GM18508 (cell line): ENCODE measurements at regions not wholly inside any gene's neighbourhood (a gene's known extent, or its start where the extent isn't known, plus 50 kb on each side); places are given as distances from the start of the nearest gene placed in this dataset.

Experiments
- ATAC-seq: cut with Tn5 transposase; IDR thresholded peaks from one replicate; pipeline ENCODE4 v1.9.1; 2021; ENCODE audit warnings: moderate number of reproducible peaks; ENCODE audit not compliant: insufficient read depth, unreplicated experiment

DNA sequence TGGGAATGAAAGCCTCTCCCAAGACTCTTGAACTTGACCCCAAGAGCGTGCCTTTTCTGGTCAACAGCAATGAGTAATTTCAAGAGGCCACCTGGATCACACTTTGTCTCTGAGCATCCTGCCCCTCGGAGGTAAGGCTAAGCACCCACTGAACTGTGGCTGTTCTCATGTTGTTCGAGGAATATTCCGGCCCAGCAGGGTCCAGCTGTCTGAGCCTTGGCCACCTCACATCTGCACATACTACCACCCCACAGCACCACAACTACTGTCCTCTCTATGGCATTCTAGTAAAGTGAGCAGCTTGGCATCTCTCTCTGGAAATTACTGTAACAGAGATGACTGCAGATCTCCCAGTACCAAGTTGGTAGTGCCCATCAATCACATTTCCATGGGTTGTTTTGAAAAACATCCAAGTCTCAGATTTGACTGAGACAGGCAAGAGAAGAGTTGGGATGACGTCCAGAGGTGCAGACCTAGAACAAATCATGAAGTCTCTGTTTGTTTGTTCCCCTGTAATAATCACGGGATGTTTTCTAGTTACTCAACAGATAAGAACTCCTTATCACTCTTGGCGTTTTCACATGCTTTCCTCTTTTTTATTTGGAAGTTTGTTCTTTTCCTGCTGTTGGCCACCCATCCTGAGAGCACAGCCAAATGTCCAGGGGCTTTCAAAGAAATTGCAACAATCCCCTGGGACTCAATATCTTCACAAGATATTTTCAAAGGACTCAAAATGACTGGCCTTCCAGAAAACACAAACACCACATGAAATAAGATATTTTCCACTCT lies 336.0 kb upstream of the TNP1 start:
- ATAC-seq, result no peak

- ATAC-seq, result no peak
These were observed 335.2 kb upstream of the TNP1 start for GRCh38 chr2:217195016-217195415.

GRCh38 chr2:217193431-217194340 lies 333.8 kb upstream of the TNP1 start:
- ATAC-seq, result no peak

DNA sequence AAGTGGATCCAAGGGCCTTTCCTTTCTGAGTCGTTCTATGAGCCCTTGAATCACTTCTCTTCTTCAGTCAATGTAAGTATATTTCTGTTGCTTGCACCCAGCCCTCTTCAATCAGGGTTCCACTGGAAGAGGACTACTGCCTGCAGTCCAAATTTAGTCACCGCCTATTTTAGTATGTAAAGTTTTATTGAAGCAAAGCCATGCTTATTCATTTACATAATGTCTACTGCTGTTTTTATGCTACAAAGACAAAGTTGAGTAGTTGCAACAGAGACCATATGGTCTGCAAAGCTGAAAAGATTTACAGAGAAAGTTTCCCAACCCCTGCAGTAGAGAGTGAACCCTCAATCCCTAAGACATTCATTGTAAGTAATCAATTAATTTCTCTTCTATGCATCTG lies 332.5 kb upstream of the TNP1 start:
- ATAC-seq, result no peak

GRCh38 chr2:217189747-217190146 lies 329.9 kb upstream of the TNP1 start:
- ATAC-seq, result no peak

DNA sequence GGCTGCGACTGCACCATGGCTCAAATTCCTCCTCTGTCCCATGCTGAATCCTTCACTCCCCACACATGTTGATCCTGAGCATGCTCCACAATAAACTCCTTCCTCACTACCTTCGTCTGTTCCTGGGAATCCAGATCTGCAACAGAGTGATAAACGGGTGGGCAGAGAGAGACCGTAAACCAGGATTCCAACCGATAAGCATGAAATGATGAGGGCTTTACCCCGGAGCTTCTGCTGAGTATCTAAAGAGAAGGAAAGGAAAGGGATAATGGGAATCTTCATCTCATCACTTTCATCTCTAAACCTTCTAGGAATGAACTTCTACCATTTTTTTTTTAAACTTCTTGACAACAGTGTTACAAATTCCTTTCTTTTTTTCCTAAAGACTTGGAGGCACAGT lies 329.3 kb upstream of the TNP1 start:
- ATAC-seq, result no peak

DNA sequence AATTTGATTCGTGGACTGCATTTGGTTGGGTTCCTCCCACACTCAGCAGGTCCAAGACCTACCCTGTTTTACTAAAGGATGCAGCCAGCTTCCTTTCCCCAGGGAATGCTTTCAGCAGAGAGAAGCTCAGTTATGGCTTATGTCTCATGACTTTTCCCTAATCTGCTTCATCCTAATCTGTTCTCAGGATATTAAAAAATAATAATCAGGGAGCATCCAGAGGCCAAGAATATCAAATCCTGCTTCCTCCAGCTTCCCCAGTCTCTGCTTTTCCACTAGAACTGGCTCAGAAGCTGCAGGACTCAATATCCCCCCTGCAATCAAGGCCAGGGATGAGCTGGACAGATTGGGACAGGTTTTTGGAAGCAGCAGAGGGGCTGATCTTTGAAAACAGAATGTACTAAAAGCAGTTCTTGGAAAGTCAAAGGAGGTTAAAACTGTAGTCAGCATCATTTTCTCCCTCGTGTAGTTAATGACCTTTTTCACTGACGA lies 326.9 kb upstream of the TNP1 start:
- no peak for ATAC-seq

DNA sequence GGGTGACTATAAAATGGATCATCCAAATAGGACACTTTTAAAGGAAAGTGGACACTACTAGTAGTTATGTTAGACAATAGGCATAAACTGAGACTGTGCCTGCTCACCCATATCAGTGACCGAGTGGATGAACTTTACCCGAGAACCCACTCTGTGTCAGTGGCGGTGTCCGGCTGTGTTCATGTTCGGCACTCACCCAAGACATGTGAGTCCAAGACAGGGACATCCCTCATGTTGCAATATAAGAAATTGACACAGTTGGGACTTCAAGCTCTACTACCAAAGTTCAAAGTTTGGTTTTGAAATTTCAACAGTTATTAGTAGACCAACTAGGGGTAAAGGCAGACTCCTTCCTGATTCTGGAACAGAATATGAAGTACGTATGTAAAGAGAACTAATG lies 326.3 kb upstream of the TNP1 start:
- no peak for ATAC-seq

- ATAC-seq, result no peak
These were observed 325.6 kb upstream of the TNP1 start for GRCh38 chr2:217185265-217185995.

- no peak for ATAC-seq
These were observed 324.4 kb upstream of the TNP1 start for GRCh38 chr2:217184242-217184641.

GRCh38 chr2:217183471-217183870 lies 323.6 kb upstream of the TNP1 start:
- ATAC-seq, result no peak

GRCh38 chr2:217182926-217183325 lies 323.1 kb upstream of the TNP1 start:
- ATAC-seq, result no peak

DNA sequence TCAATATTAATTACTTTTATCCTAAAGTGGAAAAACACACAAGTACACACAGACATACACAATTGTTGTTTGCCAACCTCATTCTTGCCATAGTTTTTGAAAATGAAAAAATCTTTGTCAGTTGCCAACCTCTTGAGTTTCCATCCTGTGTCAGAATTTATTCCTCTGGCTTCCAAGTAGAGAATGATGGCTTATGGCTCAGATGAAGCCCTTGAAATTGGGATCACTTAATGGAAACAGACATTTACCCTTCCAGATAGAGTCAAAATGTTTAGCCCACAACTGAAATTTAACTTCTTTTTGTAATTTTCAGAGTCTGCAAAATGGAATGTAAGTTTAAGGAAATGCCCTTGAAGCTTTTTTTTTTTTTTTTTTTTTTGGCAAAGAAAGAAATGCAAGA lies 321.6 kb upstream of the TNP1 start:
- ATAC-seq, result no peak

- ATAC-seq, result no peak
These were observed 320.0 kb upstream of the TNP1 start for GRCh38 chr2:217179854-217180253.

DNA sequence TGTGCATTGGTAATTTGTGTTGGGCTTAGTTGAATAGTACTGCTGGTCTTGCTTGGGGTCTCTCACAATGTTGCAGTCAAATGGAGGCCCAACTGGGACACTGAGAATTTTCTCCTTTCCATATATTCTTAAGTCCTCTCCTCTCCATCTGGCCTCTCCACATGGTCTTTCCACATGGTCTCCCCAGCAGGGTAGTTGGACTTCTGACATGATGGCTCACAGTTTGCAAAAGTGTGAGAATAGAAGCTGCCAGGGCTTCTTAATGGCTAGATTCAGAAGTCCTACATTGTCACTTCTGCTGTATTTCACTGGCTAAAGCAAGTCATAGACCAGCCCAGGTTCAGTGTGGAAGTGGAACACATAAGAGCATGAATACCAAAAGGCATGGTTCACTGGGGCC lies 318.5 kb upstream of the TNP1 start:
- ATAC-seq, result no peak

- ATAC-seq, result no peak
These were observed 317.9 kb upstream of the TNP1 start for GRCh38 chr2:217177720-217178119.

DNA sequence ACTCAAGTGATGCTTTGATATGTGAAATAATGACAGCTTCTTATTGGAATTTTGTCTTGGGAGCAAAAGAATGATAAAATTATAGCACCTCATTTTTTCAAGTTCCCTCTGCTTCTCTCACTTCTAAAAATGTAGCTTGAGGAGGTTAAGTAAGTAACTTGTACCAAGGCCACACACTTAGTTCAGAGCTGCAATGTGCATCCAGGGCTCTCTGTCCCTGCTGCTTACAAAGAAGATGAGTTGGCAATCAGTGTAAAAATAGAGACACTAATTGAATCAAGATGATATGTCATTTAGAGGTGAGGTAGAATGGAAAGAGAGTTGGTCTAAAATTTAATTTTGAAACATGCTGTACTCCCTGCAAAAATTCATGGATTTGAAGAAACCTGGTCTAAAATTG lies 312.0 kb upstream of the TNP1 start:
- ATAC-seq, result no peak

- no peak for ATAC-seq
These were observed 308.6 kb upstream of the TNP1 start for GRCh38 chr2:217168496-217168895.

GRCh38 chr2:217167531-217167930 lies 307.7 kb upstream of the TNP1 start:
- ATAC-seq, result no peak

DNA sequence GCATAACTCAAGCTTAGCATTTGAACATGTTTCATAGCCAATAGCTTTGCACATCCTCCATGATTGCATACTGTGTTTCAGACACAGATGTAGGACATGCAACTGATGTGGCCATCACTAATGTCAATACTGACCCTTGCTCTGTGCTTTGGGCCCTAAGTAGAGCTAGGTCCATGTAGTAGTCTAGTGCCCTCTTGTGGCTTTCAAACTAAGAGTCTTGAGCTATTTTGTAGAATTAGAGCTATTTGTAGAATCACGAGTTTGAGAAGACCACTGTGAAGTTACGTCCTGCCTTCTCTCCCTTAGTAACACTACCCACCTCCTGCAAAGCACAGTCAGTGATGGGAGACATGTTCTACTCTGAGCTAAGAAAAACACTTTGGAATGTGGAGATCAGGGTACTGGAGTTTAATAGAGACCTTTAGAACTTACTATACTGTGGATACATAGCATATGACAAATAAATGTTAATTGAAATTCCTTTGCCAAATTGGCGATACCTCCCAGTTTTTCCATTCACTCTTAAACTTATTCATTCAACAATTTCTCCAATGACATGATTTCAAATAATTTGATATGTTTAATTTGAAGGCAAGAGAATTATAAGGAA lies 306.5 kb upstream of the TNP1 start:
- no peak for ATAC-seq
